Erythroblast (primary cell): ENCODE measurements at regions not wholly inside any gene's neighbourhood (a gene's known extent, or its start where the extent isn't known, plus 50 kb on each side); places are given as distances from the start of the nearest gene placed in this dataset.

Experiments used
- GATA1 ChIP-seq: IDR thresholded peaks from 2 replicates; pipeline ENCODE4 v1.6.1; 2011; ENCODE audit warnings: low read depth, mild to moderate bottlenecking, control low read depth, low read length, moderate library complexity
- POLR2A ChIP-seq: IDR thresholded peaks from 2 replicates; pipeline ENCODE4 v1.6.1; 2011; ENCODE audit warnings: mild to moderate bottlenecking, low read length

DNA sequence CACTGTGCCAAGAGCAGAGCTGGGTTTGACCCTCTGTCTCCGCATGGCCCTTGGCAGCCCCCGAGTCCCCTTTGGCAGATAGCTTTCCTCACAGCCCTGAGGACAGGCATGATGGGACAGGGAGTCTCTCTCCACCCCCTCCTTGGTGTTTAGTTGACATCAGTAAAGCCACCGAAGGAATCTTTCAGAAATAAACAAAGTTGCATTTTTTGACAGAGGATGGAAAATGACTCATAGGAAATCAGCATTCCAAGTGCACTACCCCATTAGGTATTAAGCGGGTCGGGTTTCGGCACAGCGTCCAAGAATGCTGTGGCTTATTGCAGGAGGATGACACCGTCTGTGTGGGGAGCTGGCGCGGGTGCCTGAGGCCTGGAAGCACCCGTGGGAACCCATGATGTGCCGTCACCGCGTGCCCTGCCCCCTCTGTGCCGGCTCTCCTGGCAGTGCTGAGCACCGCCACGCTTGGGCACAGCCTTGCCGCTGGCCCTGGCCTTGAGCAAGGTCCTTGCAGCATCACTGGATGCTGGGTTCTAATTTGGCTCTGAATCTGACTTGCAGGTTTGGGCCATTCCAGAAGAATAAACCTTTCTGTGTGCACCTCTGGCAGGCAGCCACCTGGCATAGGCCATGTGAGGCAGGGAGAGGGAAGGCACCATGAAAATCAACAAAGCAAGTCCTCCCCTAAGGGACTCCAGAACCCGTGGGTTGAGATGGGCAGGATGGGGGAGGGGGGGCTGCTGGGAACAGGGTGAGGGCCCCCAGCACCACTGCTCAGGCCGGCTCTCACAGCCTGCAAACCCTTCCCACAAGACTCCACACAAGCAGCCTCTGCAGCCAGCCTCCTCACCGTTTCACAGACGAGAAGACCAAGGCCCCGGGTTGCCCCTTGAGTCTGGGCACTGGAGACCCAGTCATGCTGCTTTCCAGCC is 50.5 kb upstream of the ZNF469 start:
- TF ChIP-seq POLR2A (no peak), GATA1 (no peak)
